Mesothelial cell of epicardium (in vitro differentiated cells): ENCODE measurements at regions not wholly inside any gene's neighbourhood (a gene's known extent, or its start where the extent isn't known, plus 50 kb on each side); places are given as distances from the start of the nearest gene placed in this dataset.
"Not testable (repeated sequence)": the region's sequence is repeated elsewhere in the genome, so short reads cannot be mapped to it uniquely, and the experiment has no call there.

Experiments used
- DNase-seq, 2 experiments: peaks; one replicate each; pipeline ENCODE4 v3.0.0; 2021; ENCODE audit warnings: low spot score in 2 of 2; ENCODE audit not compliant: unreplicated experiment in 2 of 2
- H3K27ac Mint-ChIP-seq: 2 replicates; pipeline ENCODE4 v1.8.0; 2021; ENCODE audit warnings: mixed read lengths
- H3K27me3 Mint-ChIP-seq: 2 replicates; pipeline ENCODE4 v1.8.0; 2021; ENCODE audit warnings: low read depth, mixed read lengths
- H3K36me3 Mint-ChIP-seq: 2 replicates; pipeline ENCODE4 v1.8.0; 2021; ENCODE audit warnings: mixed read lengths
- H3K4me1 Mint-ChIP-seq: 2 replicates; pipeline ENCODE4 v1.8.0; 2021; ENCODE audit warnings: mixed read lengths
- H3K4me3 Mint-ChIP-seq: 2 replicates; pipeline ENCODE4 v1.8.0; 2021; ENCODE audit warnings: mild to moderate bottlenecking, moderate library complexity, mixed read lengths
- H3K9me3 Mint-ChIP-seq: 2 replicates; pipeline ENCODE4 v1.8.0; 2021; ENCODE audit warnings: mixed read lengths
- TF ChIP-seq, protein P1 (sequence below): fragments of 200-600 bp; sonication (generic); IDR thresholded peaks from one replicate; pipeline ENCODE4 v1.5.0; 2021; ENCODE audit warnings: antibody characterized with exemption; ENCODE audit not compliant: unreplicated experiment

DNA sequence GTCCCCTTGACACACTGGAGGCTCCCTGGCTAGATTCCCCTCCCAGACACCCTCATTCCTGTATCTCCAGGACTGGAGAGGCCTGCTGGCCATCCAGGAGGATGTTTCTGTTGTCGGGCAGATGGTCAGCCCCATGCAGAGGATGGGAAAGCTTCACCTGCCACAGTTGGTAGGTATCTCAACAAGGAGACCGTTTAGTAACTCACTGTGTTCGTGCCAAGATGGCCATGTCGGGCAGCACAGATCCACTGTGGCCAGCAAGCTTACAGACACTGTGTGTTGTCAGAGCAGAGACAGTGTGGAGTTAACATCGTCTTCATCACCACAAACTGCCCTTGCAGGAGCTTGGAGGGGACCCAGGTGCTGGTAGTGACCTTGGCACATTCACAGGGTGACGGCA is 390.9 kb downstream of the SEC14L1 start:
- H3K27me3 Mint-ChIP-seq: peaks cover 54% of the 10 kb centered on the region
- peaks cover 10% of the 10 kb centered on the region for H3K4me1 Mint-ChIP-seq
- DNase-seq: no peak
- no peak overlapping the region for H3K4me3 Mint-ChIP-seq
- no peaks in the 10 kb centered on the region for H3K36me3 Mint-ChIP-seq
- H3K27ac Mint-ChIP-seq: no peak overlapping the region
- peaks cover 8% of the 10 kb centered on the region for H3K9me3 Mint-ChIP-seq
- TF ChIP-seq, protein P1, sequence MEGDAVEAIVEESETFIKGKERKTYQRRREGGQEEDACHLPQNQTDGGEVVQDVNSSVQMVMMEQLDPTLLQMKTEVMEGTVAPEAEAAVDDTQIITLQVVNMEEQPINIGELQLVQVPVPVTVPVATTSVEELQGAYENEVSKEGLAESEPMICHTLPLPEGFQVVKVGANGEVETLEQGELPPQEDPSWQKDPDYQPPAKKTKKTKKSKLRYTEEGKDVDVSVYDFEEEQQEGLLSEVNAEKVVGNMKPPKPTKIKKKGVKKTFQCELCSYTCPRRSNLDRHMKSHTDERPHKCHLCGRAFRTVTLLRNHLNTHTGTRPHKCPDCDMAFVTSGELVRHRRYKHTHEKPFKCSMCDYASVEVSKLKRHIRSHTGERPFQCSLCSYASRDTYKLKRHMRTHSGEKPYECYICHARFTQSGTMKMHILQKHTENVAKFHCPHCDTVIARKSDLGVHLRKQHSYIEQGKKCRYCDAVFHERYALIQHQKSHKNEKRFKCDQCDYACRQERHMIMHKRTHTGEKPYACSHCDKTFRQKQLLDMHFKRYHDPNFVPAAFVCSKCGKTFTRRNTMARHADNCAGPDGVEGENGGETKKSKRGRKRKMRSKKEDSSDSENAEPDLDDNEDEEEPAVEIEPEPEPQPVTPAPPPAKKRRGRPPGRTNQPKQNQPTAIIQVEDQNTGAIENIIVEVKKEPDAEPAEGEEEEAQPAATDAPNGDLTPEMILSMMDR: no peak

DNA sequence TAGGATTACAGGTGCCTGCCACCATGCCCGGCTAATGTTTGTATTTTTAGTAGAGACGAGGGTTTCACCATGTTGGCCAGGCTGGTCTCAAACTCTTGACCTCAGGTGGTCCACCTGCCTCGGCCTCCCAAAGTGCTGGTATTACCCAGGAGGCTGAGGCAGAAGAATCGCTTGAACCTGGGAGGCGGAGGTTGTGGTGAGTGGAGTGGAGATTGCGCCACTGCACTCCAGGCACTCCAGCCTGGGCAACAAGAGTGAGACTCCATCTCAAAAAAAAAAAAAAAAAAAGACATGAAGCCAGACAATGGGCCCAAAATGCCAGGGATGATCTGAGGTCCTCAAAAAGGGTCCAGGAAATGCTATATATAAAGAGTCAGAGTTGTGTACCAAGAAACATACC is 392.9 kb downstream of the SEC14L1 start:
- not testable (repeated sequence) for H3K36me3 Mint-ChIP-seq, H3K4me3 Mint-ChIP-seq, DNase-seq, H3K27ac Mint-ChIP-seq, H3K9me3 Mint-ChIP-seq, H3K4me1 Mint-ChIP-seq
- H3K27me3 Mint-ChIP-seq: peaks cover 51% of the 10 kb centered on the region

DNA sequence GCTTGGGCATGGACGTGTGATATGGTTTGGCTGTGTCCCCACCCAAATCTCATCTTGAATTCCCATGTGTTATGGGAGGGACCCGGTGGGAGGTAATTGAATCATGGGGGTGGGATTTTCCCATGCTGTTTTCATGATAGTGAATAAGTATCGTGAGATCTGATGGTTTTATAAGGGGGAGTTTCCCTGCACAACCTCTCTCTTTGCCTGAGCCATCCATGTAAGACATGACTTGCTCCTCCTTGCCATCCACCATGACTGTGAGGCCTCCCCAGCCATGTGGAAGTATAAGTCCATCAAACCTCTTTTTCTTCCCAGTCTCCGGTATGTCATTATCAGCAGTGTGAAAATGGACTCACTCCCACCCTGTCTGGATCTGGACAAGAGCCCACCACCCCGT is 393.4 kb downstream of the SEC14L1 start:
- Mint-ChIP-seq H3K27ac (no peak overlapping the region), H3K27me3 (peaks cover 52% of the 10 kb centered on the region), H3K4me3 (no peak overlapping the region), H3K4me1 (peaks cover 6% of the 10 kb centered on the region), H3K36me3 (no peaks in the 10 kb centered on the region), H3K9me3 (peaks cover 8% of the 10 kb centered on the region)
- no peak for DNase-seq
- TF ChIP-seq, protein P1: no peak

DNA sequence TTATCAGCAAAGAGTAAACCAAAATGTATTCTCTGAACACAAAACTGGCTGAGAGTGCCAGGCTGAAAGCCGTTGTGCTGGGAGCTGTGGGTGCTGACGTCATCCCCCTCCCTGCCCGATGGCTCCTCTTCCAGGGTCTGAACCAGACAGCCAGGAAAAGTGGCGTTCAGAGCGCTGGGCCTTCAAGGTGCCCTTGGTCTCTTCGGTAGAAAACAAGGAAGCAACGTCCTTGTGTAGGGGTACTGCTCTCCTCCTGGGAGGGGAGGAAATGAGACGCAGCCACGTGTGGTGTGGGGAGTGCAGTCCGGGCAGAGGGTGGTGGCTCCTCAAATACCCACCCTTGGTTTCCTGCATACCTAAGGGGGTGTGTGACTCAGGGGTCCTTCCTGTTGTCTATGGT is 394.7 kb downstream of the SEC14L1 start:
- Mint-ChIP-seq H3K9me3 (peaks cover 8% of the 10 kb centered on the region), H3K4me1 (peaks cover 6% of the 10 kb centered on the region), H3K27me3 (peaks cover 52% of the 10 kb centered on the region), H3K36me3 (no peaks in the 10 kb centered on the region), H3K4me3 (no peak overlapping the region), H3K27ac (no peak overlapping the region)
- TF ChIP-seq, protein P1: no peak
- no peak for DNase-seq

DNA sequence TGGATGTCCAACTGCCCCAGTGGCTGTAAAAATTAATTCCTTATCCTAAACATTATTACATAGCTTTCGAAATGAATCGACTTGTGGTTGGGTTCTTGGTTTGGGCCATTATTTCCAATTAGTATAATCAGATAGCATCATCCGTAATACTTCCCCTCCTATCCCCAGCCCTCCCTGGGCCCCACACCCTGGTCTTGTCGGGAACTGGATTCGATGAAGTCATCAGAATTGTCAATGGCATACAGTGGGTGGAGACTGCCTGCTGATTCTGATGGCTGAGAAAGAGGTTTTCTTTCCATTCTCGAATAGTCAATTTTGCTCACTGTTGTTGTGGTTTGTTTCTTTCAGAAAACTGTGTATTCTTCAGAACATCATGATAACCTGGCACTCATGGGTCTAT is 395.1 kb downstream of the SEC14L1 start:
- TF ChIP-seq, protein P1: no peak
- peaks cover 8% of the 10 kb centered on the region for H3K9me3 Mint-ChIP-seq
- H3K4me3 Mint-ChIP-seq: no peak overlapping the region
- no peak overlapping the region for H3K27ac Mint-ChIP-seq
- peaks cover 6% of the 10 kb centered on the region for H3K4me1 Mint-ChIP-seq
- no peak for DNase-seq
- no peaks in the 10 kb centered on the region for H3K36me3 Mint-ChIP-seq
- peaks cover 52% of the 10 kb centered on the region for H3K27me3 Mint-ChIP-seq

DNA sequence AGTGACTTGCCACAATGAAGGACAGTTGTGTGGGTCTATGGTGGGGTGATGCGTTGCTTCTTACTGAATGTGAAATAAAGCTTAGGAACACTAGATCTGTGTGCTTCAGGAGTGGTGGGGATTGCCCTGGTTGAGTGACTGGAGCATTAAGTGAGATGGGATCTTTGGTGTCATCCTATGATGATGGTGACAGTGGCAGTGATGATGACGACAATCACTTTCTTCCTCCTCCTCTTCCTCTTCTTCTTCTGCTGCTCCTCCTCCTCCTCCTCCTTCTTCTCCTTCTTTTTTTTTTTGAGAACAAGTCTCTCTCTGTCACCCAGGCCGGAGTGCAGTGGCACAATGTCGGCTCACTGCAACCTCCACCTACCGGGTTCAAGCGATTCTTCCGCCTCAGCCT is 396.8 kb downstream of the SEC14L1 start:
- H3K27me3 Mint-ChIP-seq: peaks cover 50% of the 10 kb centered on the region
- peaks cover 19% of the 10 kb centered on the region for H3K4me1 Mint-ChIP-seq
- peaks cover 8% of the 10 kb centered on the region for H3K9me3 Mint-ChIP-seq
- H3K27ac Mint-ChIP-seq: no peak overlapping the region
- TF ChIP-seq, protein P1: no peak
- H3K36me3 Mint-ChIP-seq: no peaks in the 10 kb centered on the region
- H3K4me3 Mint-ChIP-seq: no peak overlapping the region
- DNase-seq: no peak
